ENCODE measurements at regions not wholly inside any gene's neighbourhood (a gene's known extent, or its start where the extent isn't known, plus 50 kb on each side); places are given as distances from the start of the nearest gene placed in this dataset.

DNA sequence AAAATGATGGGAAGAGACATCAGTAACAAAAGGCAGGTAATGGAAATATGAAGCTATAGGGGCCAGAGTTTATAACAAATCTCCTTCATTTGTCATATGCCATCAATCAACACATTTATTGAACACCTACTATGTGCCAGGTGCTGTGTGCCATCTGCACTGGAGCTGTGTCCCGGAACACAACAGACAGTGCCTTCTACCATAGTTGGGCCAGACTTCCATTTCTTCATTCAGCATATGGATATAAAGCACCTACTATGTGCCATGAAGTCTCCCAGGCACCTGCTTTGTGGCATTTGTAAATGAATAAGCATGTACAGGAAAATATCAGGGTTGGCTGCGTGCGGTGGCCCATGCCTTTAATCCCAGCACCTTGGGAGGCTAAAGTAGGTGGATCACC, 112.5 kb upstream of the ERCC6L2 start:
- no peak overlapping the region for H3K4me3 ChIP-seq
- no peaks in the 10 kb centered on the region for H3K9me3 ChIP-seq
- no peak for DNase-seq
- intact Hi-C loops (cut with DNase I) = no loop called here
- no peak overlapping the region for H3K27ac ChIP-seq
- TF ChIP-seq, protein P1, sequence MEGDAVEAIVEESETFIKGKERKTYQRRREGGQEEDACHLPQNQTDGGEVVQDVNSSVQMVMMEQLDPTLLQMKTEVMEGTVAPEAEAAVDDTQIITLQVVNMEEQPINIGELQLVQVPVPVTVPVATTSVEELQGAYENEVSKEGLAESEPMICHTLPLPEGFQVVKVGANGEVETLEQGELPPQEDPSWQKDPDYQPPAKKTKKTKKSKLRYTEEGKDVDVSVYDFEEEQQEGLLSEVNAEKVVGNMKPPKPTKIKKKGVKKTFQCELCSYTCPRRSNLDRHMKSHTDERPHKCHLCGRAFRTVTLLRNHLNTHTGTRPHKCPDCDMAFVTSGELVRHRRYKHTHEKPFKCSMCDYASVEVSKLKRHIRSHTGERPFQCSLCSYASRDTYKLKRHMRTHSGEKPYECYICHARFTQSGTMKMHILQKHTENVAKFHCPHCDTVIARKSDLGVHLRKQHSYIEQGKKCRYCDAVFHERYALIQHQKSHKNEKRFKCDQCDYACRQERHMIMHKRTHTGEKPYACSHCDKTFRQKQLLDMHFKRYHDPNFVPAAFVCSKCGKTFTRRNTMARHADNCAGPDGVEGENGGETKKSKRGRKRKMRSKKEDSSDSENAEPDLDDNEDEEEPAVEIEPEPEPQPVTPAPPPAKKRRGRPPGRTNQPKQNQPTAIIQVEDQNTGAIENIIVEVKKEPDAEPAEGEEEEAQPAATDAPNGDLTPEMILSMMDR (IDR thresholded peaks at IDR 0.05) = no peak
- TF ChIP-seq POLR2A (IDR thresholded peaks at IDR 0.05) = no peak
- H3K27me3 ChIP-seq = no peaks in the 10 kb centered on the region
- no CpG with 5 or more reads among the region's 3 CpGs for WGBS (ENCODE audit: insufficient coverage, low coverage, low lambda C conversion rate, missing lambda C conversion rate)
- H3K36me3 ChIP-seq = no peaks in the 10 kb centered on the region
- ATAC-seq = no peak
- no peaks in the 10 kb centered on the region for H3K4me1 ChIP-seq

DNA sequence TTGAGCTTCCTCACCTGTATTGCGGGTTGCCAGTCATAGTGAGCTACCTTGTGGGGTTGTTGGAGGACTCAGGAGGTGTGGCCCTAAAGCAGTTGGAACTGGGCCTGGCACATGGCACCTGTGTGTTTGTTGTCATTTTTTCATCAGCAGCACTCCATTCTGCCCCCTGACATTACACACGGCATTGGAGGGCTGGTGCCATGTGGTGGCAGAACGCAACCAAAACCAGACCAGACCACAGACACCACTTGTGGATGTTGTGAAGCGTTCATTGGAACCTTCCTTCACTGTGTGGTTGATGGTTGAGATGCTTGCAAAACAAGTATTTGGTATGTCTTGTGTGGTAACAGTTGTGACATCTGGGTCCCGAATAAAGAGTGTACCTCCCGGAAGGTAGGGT, 113.2 kb upstream of the ERCC6L2 start:
- H3K4me1 ChIP-seq = no peaks in the 10 kb centered on the region
- WGBS (ENCODE audit: insufficient coverage, low coverage, low lambda C conversion rate, missing lambda C conversion rate) = 55% methylated on average over 2 of the region's 6 CpGs
- intact Hi-C loops (cut with DNase I) = no loop called here
- ATAC-seq (no peak), DNase-seq (no peak)
- TF ChIP-seq, protein P1 (IDR thresholded peaks at IDR 0.05) = no peak
- TF ChIP-seq POLR2A (IDR thresholded peaks at IDR 0.05) = no peak
- no peaks in the 10 kb centered on the region for H3K27me3 ChIP-seq
- H3K27ac ChIP-seq = no peak overlapping the region
- H3K4me3 ChIP-seq = no peak overlapping the region
- H3K36me3 ChIP-seq = no peaks in the 10 kb centered on the region
- no peaks in the 10 kb centered on the region for H3K9me3 ChIP-seq

DNA sequence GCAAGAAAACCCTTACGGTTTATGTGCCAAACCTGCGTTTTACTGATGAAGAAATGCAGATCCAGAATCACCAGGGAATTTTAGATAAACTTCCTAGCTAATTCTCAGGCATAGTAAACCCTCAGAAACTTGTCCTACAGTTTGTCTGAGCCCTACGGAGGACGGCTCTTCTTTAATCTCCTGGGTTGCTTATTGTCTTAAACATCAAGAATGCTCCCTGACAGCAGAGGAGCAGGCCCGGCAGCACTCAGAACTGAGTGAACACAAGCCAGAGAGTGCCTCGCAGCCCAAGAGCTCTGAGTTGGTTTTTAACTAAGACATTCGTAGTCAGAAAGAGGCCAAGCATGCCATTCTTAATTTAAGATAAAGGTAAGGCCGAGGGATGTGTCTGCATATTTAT, 114.7 kb upstream of the ERCC6L2 start:
- H3K27me3 ChIP-seq = no peaks in the 10 kb centered on the region
- no peaks in the 10 kb centered on the region for H3K36me3 ChIP-seq
- no peak overlapping the region for H3K4me3 ChIP-seq
- TF ChIP-seq POLR2A (IDR thresholded peaks at IDR 0.05) = no peak
- TF ChIP-seq, protein P1 (IDR thresholded peaks at IDR 0.05) = no peak
- DNase-seq (no peak), ATAC-seq (no peak)
- H3K27ac ChIP-seq = no peak overlapping the region
- intact Hi-C loops (cut with DNase I) = no loop called here
- H3K4me1 ChIP-seq = no peaks in the 10 kb centered on the region
- 83% methylated on average over 8 of the region's 8 CpGs for WGBS (ENCODE audit: insufficient coverage, low coverage, low lambda C conversion rate, missing lambda C conversion rate)
- no peaks in the 10 kb centered on the region for H3K9me3 ChIP-seq

DNA sequence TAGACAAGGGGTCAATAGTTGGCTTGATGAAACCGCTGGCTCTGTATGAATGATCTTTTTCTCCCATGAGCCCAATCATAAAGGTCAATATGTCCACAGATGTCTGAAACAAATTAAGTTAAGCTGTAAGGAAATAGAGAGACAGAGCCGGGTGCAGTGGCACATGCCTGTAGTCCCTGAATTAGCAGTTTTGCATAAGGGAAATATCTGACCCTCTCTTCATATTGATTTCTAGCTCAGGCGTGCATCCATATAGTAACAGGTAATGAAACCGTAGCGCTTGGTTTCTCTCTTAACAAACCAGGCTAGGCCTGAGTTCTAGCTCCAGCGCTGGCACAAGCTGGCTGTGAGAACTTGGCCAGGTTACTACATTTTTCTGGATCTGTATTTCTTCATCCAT, 118.1 kb upstream of the ERCC6L2 start:
- H3K27me3 ChIP-seq = no peaks in the 10 kb centered on the region
- no peak for ATAC-seq
- no peaks in the 10 kb centered on the region for H3K9me3 ChIP-seq
- no peak overlapping the region for H3K4me3 ChIP-seq
- no peak for TF ChIP-seq POLR2A (IDR thresholded peaks at IDR 0.05)
- TF ChIP-seq, protein P1 (IDR thresholded peaks at IDR 0.05) = no peak
- no peak for DNase-seq
- 87% methylated on average over 6 of the region's 6 CpGs for WGBS (ENCODE audit: insufficient coverage, low coverage, low lambda C conversion rate, missing lambda C conversion rate)
- intact Hi-C loops (cut with DNase I) = no loop called here
- no peaks in the 10 kb centered on the region for H3K36me3 ChIP-seq
- no peak overlapping the region for H3K27ac ChIP-seq
- peaks cover 0 to 7% (median 0%) of the 10 kb centered on the region in 4 donors for H3K4me1 ChIP-seq

DNA sequence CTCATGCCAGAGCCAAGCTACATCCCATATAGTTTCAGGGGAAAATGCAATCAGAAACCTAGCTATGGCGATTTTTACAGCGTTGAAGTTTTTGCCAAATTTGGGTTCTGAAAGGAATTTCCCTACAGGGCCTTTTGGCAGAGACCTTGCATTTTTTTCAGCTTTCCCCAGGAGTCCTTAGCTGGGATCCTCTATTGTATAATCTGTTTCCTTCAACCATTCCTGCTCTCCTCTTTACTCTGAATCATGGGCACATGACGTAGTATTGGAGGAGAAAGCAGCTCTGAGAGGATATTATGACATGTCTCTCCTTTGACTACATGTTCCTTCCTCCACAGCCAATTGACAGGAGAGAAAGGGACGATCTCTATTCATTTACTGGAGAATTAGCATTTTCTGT, 118.5 kb upstream of the ERCC6L2 start:
- peak in 1 of 4 donors; percentile 52 for ATAC-seq
- H3K9me3 ChIP-seq = no peaks in the 10 kb centered on the region
- no peak for DNase-seq
- intact Hi-C loops (cut with DNase I) = no loop called here
- 57% methylated on average over 4 of the region's 4 CpGs for WGBS (ENCODE audit: insufficient coverage, low coverage, low lambda C conversion rate, missing lambda C conversion rate)
- peaks cover 0 to 7% (median 0%) of the 10 kb centered on the region in 4 donors for H3K4me1 ChIP-seq
- no peak for TF ChIP-seq POLR2A (IDR thresholded peaks at IDR 0.05)
- TF ChIP-seq, protein P1 (IDR thresholded peaks at IDR 0.05) = no peak
- H3K27me3 ChIP-seq = no peaks in the 10 kb centered on the region
- no peaks in the 10 kb centered on the region for H3K36me3 ChIP-seq
- H3K4me3 ChIP-seq = no peak overlapping the region
- H3K27ac ChIP-seq = no peak overlapping the region

Measured in right lobe of liver (tissue), 6 donors.